HEK293T (cell line): ENCODE measurements at regions not wholly inside any gene's neighbourhood (a gene's known extent, or its start where the extent isn't known, plus 50 kb on each side); places are given as distances from the start of the nearest gene placed in this dataset.

Experiments used
- ARNT ChIP-seq: fragments of 450-650 bp; IDR thresholded peaks from 2 replicates; pipeline ENCODE4 v1.6.1; 2017; ENCODE audit warnings: mild to moderate bottlenecking
- BHLHE40 ChIP-seq: fragments of 450-650 bp; IDR thresholded peaks from 2 replicates; pipeline ENCODE4 v1.6.1; 2016; ENCODE audit warnings: mild to moderate bottlenecking, moderate library complexity, borderline replicate concordance
- ELF4 ChIP-seq: fragments of 450-650 bp; IDR thresholded peaks from 2 replicates; pipeline ENCODE4 v1.6.1; 2017; ENCODE audit warnings: antibody characterized with exemption
- FOXA1 ChIP-seq: fragments of 450-650 bp; IDR thresholded peaks from 2 replicates; pipeline ENCODE4 v1.6.1; 2016; ENCODE audit warnings: mild to moderate bottlenecking
- FOXK2 ChIP-seq: fragments of 450-650 bp; IDR thresholded peaks from 2 replicates; pipeline ENCODE4 v1.6.1; 2016; ENCODE audit warnings: mild to moderate bottlenecking
- FOXM1 ChIP-seq: fragments of 450-650 bp; IDR thresholded peaks from 2 replicates; pipeline ENCODE4 v1.6.1; 2017; ENCODE audit warnings: mild to moderate bottlenecking, borderline replicate concordance
- HDGF ChIP-seq: fragments of 450-650 bp; IDR thresholded peaks from 2 replicates; pipeline ENCODE4 v1.6.1; 2017; ENCODE audit warnings: antibody characterized with exemption, borderline replicate concordance
- L3MBTL2 ChIP-seq: fragments of 450-650 bp; conservative IDR thresholded peaks from 2 replicates; pipeline ENCODE4 v1.6.1; 2016; ENCODE audit warnings: mild to moderate bottlenecking
- NFRKB ChIP-seq: fragments of 450-650 bp; IDR thresholded peaks from 2 replicates; pipeline ENCODE4 v1.6.1; 2016; ENCODE audit warnings: mild to moderate bottlenecking, moderate library complexity
- PKNOX1 ChIP-seq: fragments of 450-650 bp; IDR thresholded peaks from 2 replicates; pipeline ENCODE4 v1.6.1; 2016
- SP1 ChIP-seq: fragments of 450-650 bp; IDR thresholded peaks from 2 replicates; pipeline ENCODE4 v1.6.1; 2017
- TARDBP ChIP-seq: fragments of 450-650 bp; IDR thresholded peaks from 2 replicates; pipeline ENCODE4 v1.6.1; 2016
- ZNF384 ChIP-seq: fragments of 450-650 bp; IDR thresholded peaks from 2 replicates; pipeline ENCODE4 v1.6.1; 2016

GRCh38 chr12:43112101-43112920, 439.7 kb downstream of the ADAMTS20 start:
- TF ChIP-seq FOXM1 (no peak), SP1 (no peak), PKNOX1 (no peak), NFRKB (no peak), FOXK2 (no peak), TARDBP (no peak), BHLHE40 (no peak), ELF4 (no peak), ZNF384 (no peak), ARNT (no peak), HDGF (no peak), L3MBTL2 (no peak), FOXA1 (no peak)
